CD14-positive monocyte (primary cell): ENCODE measurements at regions not wholly inside any gene's neighbourhood (a gene's known extent, or its start where the extent isn't known, plus 50 kb on each side); places are given as distances from the start of the nearest gene placed in this dataset.

Experiments
- DNase-seq, 3 donors: peaks; one replicate each; pipeline ENCODE4 v3.0.0-alpha.2; 2011 to 2022
- H2AFZ ChIP-seq: 2 replicates; pipeline ENCODE4 v1.6.0; 2012; ENCODE audit warnings: mild to moderate bottlenecking, low read depth, low read length, inconsistent platforms; ENCODE audit not compliant: insufficient read depth, poor library complexity, severe bottlenecking
- H3K27ac ChIP-seq, 2 donors: 1 replicate in 1 of 2; 2 replicates in 1 of 2; pipeline ENCODE4 v1.5.1; 2012 to 2013; ENCODE audit warnings: low read length in 2 of 2, control low read depth in 1 of 2, inconsistent platforms in 1 of 2, low read depth in 1 of 2, mild to moderate bottlenecking in 1 of 2
- H3K27me3 ChIP-seq, 2 donors: one replicate each; pipeline versions ENCODE4 v1.6.0 to v1.6.1; 2011 to 2013; ENCODE audit warnings: low read length in 2 of 2; ENCODE audit not compliant: control insufficient read depth in 2 of 2, insufficient read depth in 2 of 2
- H3K36me3 ChIP-seq, 2 donors: replicated peaks in 1 of 2; 1 replicate in 1 of 2; 2 replicates in 1 of 2; pipeline versions ENCODE4 v1.5.1 to v1.6.1; 2012 to 2013; ENCODE audit warnings: low read length in 2 of 2, control low read depth in 1 of 2, inconsistent platforms in 1 of 2, mild to moderate bottlenecking in 1 of 2; ENCODE audit not compliant: insufficient read depth in 2 of 2, control insufficient read depth in 1 of 2
- H3K4me1 ChIP-seq, 2 donors: 1 replicate in 1 of 2; 2 replicates in 1 of 2; pipeline versions ENCODE4 v1.5.1 to v1.6.1; 2012 to 2013; ENCODE audit warnings: low read length in 2 of 2, control low read depth in 1 of 2, inconsistent platforms in 1 of 2, mild to moderate bottlenecking in 1 of 2, moderate library complexity in 1 of 2; ENCODE audit not compliant: insufficient read depth in 2 of 2, control insufficient read depth in 1 of 2
- H3K4me2 ChIP-seq: replicated peaks from 2 replicates; pipeline ENCODE3; 2012; ENCODE audit warnings: low read length, moderate library complexity, mild to moderate bottlenecking; ENCODE audit not compliant: poor library complexity, severe bottlenecking; ENCODE audit errors: extremely low read depth
- H3K4me3 ChIP-seq, 3 experiments: fragments of 200-600 bp in 1 of 3; sonication (generic) in 1 of 3; replicated peaks in 1 of 3; 1 replicate in 2 of 3; 2 replicates in 1 of 3; pipeline ENCODE4 v1.5.1; 2011 to 2013; ENCODE audit warnings: low read length in 3 of 3, mild to moderate bottlenecking in 3 of 3, control low read depth in 2 of 3, low read depth in 2 of 3, inconsistent platforms in 1 of 3, moderate library complexity in 1 of 3
- H3K79me2 ChIP-seq: 2 replicates; pipeline ENCODE4 v1.6.0; 2012; ENCODE audit warnings: mild to moderate bottlenecking, control low read depth, inconsistent platforms, low read length, moderate library complexity; ENCODE audit not compliant: insufficient read depth
- H3K9ac ChIP-seq: 2 replicates; pipeline ENCODE4 v1.6.0; 2017; ENCODE audit warnings: low read length, mild to moderate bottlenecking; ENCODE audit not compliant: insufficient read depth, poor library complexity, severe bottlenecking
- H3K9me3 ChIP-seq, 2 donors: replicated peaks in 1 of 2; 1 replicate in 1 of 2; 2 replicates in 1 of 2; pipeline versions ENCODE4 v1.5.1 to v1.6.1; 2012 to 2013; ENCODE audit warnings: low read length in 2 of 2, control low read depth in 1 of 2; ENCODE audit not compliant: control insufficient read depth in 1 of 2, insufficient read depth in 1 of 2
- H4K20me1 ChIP-seq: 2 replicates; pipeline ENCODE4 v1.6.0; 2012; ENCODE audit warnings: mild to moderate bottlenecking, low read length, control low read depth, moderate library complexity; ENCODE audit not compliant: insufficient read depth
- H3K27ac Mint-ChIP-seq, 7 donors: one replicate each; pipeline ENCODE4 v1.8.0; 2020; ENCODE audit warnings: mild to moderate bottlenecking in 7 of 7, mixed read lengths in 7 of 7, moderate library complexity in 6 of 7, inconsistent platforms in 2 of 7
- H3K27me3 Mint-ChIP-seq, 3 donors: one replicate each; pipeline ENCODE4 v1.8.0; 2021 to 2022; ENCODE audit warnings: low read depth in 3 of 3, mild to moderate bottlenecking in 3 of 3, mixed read lengths in 3 of 3, moderate library complexity in 3 of 3, inconsistent platforms in 1 of 3
- H3K36me3 Mint-ChIP-seq, 2 donors: one replicate each; pipeline ENCODE4 v1.8.0; 2020; ENCODE audit warnings: mixed read lengths in 2 of 2, inconsistent platforms in 1 of 2, mild to moderate bottlenecking in 1 of 2
- H3K4me1 Mint-ChIP-seq: one replicate; pipeline ENCODE4 v1.8.0; 2020; ENCODE audit warnings: mild to moderate bottlenecking, mixed read lengths
- H3K4me3 Mint-ChIP-seq, 2 donors: one replicate each; pipeline ENCODE4 v1.8.0; 2020; ENCODE audit warnings: mild to moderate bottlenecking in 2 of 2, mixed read lengths in 2 of 2, moderate library complexity in 1 of 2
- H3K9me3 Mint-ChIP-seq, 7 donors: one replicate each; pipeline ENCODE4 v1.8.0; 2020 to 2022; ENCODE audit warnings: mixed read lengths in 7 of 7, mild to moderate bottlenecking in 6 of 7, moderate library complexity in 6 of 7, inconsistent platforms in 2 of 7
- WGBS: methylation state at CpG from one replicate; pipeline ENCODE4 v1.1.5; 2013; ENCODE audit warnings: missing lambda C conversion rate; ENCODE audit not compliant: insufficient coverage; 5-methylcytosine and 5-hydroxymethylcytosine counted together
- intact Hi-C, 2 donors: fragments of 100-400 bp; cut with micrococcal nuclease; formaldehyde crosslinking; loops; one replicate each; pipeline versions ENCODE4 v1.15.0 to v1.15.1; 2023
- TF ChIP-seq, protein P1 (sequence below): fragments of 200-600 bp; IDR thresholded peaks from one replicate; pipeline ENCODE4 v1.8.0; 2022; ENCODE audit warnings: antibody characterized with exemption, mild to moderate bottlenecking

DNA sequence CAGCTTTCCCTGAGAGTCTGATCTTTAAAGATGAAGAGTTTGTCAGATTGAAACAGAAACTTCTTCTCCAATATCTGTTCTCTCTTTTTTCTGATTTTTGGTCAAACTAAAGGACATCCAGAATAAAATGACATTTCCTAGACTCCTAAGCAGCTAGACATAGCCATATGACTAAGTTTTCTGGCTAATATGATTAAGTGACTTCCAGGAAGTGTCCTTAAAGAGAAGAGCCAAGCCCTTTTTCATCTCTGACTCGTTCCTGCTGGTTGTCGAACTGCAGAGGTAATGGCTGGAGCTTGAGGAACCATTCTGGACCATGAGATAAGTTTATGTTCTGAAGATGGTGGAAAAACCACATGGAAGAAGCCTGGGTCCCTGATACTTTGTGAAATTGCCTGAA is 546.0 kb downstream of the BCOR start:
- Mint-ChIP-seq H3K27ac (no peak overlapping the region), H3K9me3 (peaks cover 3 to 23% (median 8%) of the 10 kb centered on the region in 7 donors), H3K36me3 (no peaks in the 10 kb centered on the region), H3K27me3 (peaks cover 0 to 12% (median 3%) of the 10 kb centered on the region in 3 donors), H3K4me3 (no peak overlapping the region), H3K4me1 (no peaks in the 10 kb centered on the region)
- H3K4me3 ChIP-seq: no peak overlapping the region
- no peaks in the 10 kb centered on the region for H3K36me3 ChIP-seq
- intact Hi-C loops: no loop called here
- H3K79me2 ChIP-seq: no peaks in the 10 kb centered on the region
- H3K4me2 ChIP-seq: no peak overlapping the region
- H3K9ac ChIP-seq: no peak overlapping the region
- no peaks in the 10 kb centered on the region for H3K9me3 ChIP-seq
- H3K27me3 ChIP-seq: no peaks in the 10 kb centered on the region
- TF ChIP-seq, protein P1, sequence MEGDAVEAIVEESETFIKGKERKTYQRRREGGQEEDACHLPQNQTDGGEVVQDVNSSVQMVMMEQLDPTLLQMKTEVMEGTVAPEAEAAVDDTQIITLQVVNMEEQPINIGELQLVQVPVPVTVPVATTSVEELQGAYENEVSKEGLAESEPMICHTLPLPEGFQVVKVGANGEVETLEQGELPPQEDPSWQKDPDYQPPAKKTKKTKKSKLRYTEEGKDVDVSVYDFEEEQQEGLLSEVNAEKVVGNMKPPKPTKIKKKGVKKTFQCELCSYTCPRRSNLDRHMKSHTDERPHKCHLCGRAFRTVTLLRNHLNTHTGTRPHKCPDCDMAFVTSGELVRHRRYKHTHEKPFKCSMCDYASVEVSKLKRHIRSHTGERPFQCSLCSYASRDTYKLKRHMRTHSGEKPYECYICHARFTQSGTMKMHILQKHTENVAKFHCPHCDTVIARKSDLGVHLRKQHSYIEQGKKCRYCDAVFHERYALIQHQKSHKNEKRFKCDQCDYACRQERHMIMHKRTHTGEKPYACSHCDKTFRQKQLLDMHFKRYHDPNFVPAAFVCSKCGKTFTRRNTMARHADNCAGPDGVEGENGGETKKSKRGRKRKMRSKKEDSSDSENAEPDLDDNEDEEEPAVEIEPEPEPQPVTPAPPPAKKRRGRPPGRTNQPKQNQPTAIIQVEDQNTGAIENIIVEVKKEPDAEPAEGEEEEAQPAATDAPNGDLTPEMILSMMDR: no peak
- H3K4me1 ChIP-seq: no peaks in the 10 kb centered on the region
- no peak overlapping the region for H2AFZ ChIP-seq
- H3K27ac ChIP-seq: no peak overlapping the region
- WGBS: no CpG with 5 or more reads among the region's 2 CpGs
- H4K20me1 ChIP-seq: no peaks in the 10 kb centered on the region
- DNase-seq: no peak

DNA sequence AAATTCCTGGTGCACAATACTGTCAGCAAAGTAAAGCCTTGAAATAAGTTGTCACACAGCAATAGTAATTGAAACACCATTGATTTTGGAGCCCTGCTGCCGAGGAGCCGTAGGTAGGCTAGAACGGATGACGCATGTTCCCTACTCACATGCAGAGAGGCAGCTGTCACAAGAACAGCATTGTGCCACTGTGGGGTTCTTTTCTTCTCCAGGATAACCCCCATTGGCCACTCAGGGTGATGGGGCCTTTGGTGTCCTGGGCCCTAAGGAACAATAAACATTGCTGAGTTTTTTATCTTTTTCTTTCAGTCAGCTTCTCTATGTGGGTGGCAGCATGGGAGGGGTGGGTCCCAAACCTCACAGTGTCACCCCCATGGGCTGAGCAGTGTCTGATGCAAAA is 542.3 kb downstream of the BCOR start:
- no peaks in the 10 kb centered on the region for H4K20me1 ChIP-seq
- H3K9ac ChIP-seq: no peak overlapping the region
- no peaks in the 10 kb centered on the region for H3K4me1 ChIP-seq
- 90% methylated on average over 2 of the region's 4 CpGs for WGBS
- H3K36me3 ChIP-seq: no peaks in the 10 kb centered on the region
- H3K4me3 ChIP-seq: no peak overlapping the region
- no peaks in the 10 kb centered on the region for H3K79me2 ChIP-seq
- Mint-ChIP-seq H3K4me3 (no peak overlapping the region), H3K36me3 (no peaks in the 10 kb centered on the region), H3K9me3 (peaks cover 3 to 20% (median 6%) of the 10 kb centered on the region in 7 donors), H3K27me3 (peaks cover 0 to 10% (median 0%) of the 10 kb centered on the region in 3 donors), H3K4me1 (no peaks in the 10 kb centered on the region), H3K27ac (no peak overlapping the region)
- no peak overlapping the region for H3K4me2 ChIP-seq
- no peak for DNase-seq
- no peak overlapping the region for H3K27ac ChIP-seq
- no peaks in the 10 kb centered on the region for H3K9me3 ChIP-seq
- TF ChIP-seq, protein P1: no peak
- intact Hi-C loops: no loop called here
- no peaks in the 10 kb centered on the region for H3K27me3 ChIP-seq
- no peak overlapping the region for H2AFZ ChIP-seq
